ENCODE measurements at regions not wholly inside any gene's neighbourhood (a gene's known extent, or its start where the extent isn't known, plus 50 kb on each side); places are given as distances from the start of the nearest gene placed in this dataset.

GRCh38 chr2:43020990-43021669 is 205.3 kb downstream of the ZFP36L2 start:
- POLR2A ChIA-PET (ENCODE audit: low non-redundant PET), result no interaction called here
- CTCF ChIA-PET, result interaction anchor here (0.6 kb wide), 1 partner anchor 39 kb away, joined by 7 read pairs; no protein-coding TSS in a partner anchor
- no peaks in the 10 kb centered on the region for H3K4me1 ChIP-seq (ENCODE audit: insufficient read depth, low read length, poor library complexity, severe bottlenecking)
- H3K9me3 ChIP-seq (ENCODE audit: low read depth, low read length, poor library complexity, severe bottlenecking), result no peaks in the 10 kb centered on the region
- DNase-seq (ENCODE audit: low spot score), result no peak
- H3K27ac ChIP-seq (ENCODE audit: low read depth, low read length, poor library complexity, severe bottlenecking), result no peak overlapping the region
- H3K36me3 ChIP-seq (ENCODE audit: insufficient read depth, low read length, poor library complexity, severe bottlenecking), result no peaks in the 10 kb centered on the region
- TF ChIP-seq EZH2 (IDR thresholded peaks at IDR 0.05; ENCODE audit: borderline replicate concordance, low read depth, low read length, poor library complexity, severe bottlenecking), result no peak
- TF ChIP-seq CTCF (conservative IDR thresholded peaks at IDR 0.05; ENCODE audit: low read depth, low read length), result no peak
- intact Hi-C loops (cut with micrococcal nuclease; ENCODE audit: unreplicated experiment), result loop anchor here (5.0 kb wide), 1 partner anchor 201 kb away; no protein-coding TSS in a partner anchor
- no peaks in the 10 kb centered on the region for H3K27me3 ChIP-seq (replicated peaks; ENCODE audit: insufficient read depth, low read depth, low read length, poor library complexity)
- H3K4me3 ChIP-seq (ENCODE audit: low read depth, low read length, poor library complexity, severe bottlenecking), result no peak overlapping the region
- no TSS peak for BruUV-seq (replicated peaks)

- no peaks in the 10 kb centered on the region for H3K27me3 ChIP-seq (replicated peaks; ENCODE audit: insufficient read depth, low read depth, low read length, poor library complexity)
- POLR2A ChIA-PET (ENCODE audit: low non-redundant PET), result no interaction called here
- CTCF ChIA-PET, result no interaction called here
- no peak for DNase-seq (ENCODE audit: low spot score)
- BruUV-seq (replicated peaks), result no TSS peak
- no peak overlapping the region for H3K4me3 ChIP-seq (ENCODE audit: low read depth, low read length, poor library complexity, severe bottlenecking)
- H3K4me1 ChIP-seq (ENCODE audit: insufficient read depth, low read length, poor library complexity, severe bottlenecking), result no peaks in the 10 kb centered on the region
- intact Hi-C loops (cut with micrococcal nuclease; ENCODE audit: unreplicated experiment), result loop anchor here (5.0 kb wide), 1 partner anchor 202 kb away; no protein-coding TSS in a partner anchor
- no peaks in the 10 kb centered on the region for H3K36me3 ChIP-seq (ENCODE audit: insufficient read depth, low read length, poor library complexity, severe bottlenecking)
- H3K9me3 ChIP-seq (ENCODE audit: low read depth, low read length, poor library complexity, severe bottlenecking), result no peaks in the 10 kb centered on the region
- TF ChIP-seq CTCF (conservative IDR thresholded peaks at IDR 0.05; ENCODE audit: low read depth, low read length) (no peak), EZH2 (IDR thresholded peaks at IDR 0.05; ENCODE audit: borderline replicate concordance, low read depth, low read length, poor library complexity, severe bottlenecking) (no peak)
- no peak overlapping the region for H3K27ac ChIP-seq (ENCODE audit: low read depth, low read length, poor library complexity, severe bottlenecking)
Observed at GRCh38 chr2:43020296-43020695, 206.1 kb downstream of the ZFP36L2 start.

GRCh38 chr2:43019536-43020183 is 206.7 kb downstream of the ZFP36L2 start:
- no peaks in the 10 kb centered on the region for H3K4me1 ChIP-seq (ENCODE audit: insufficient read depth, low read length, poor library complexity, severe bottlenecking)
- H3K36me3 ChIP-seq (ENCODE audit: insufficient read depth, low read length, poor library complexity, severe bottlenecking), result no peaks in the 10 kb centered on the region
- no peak overlapping the region for H3K27ac ChIP-seq (ENCODE audit: low read depth, low read length, poor library complexity, severe bottlenecking)
- no TSS peak for BruUV-seq (replicated peaks)
- no peak overlapping the region for H3K4me3 ChIP-seq (ENCODE audit: low read depth, low read length, poor library complexity, severe bottlenecking)
- intact Hi-C loops (cut with micrococcal nuclease; ENCODE audit: unreplicated experiment), result loop anchor here (5.0 kb wide), 1 partner anchor 203 kb away; no protein-coding TSS in a partner anchor
- H3K9me3 ChIP-seq (ENCODE audit: low read depth, low read length, poor library complexity, severe bottlenecking), result no peaks in the 10 kb centered on the region
- H3K27me3 ChIP-seq (replicated peaks; ENCODE audit: insufficient read depth, low read depth, low read length, poor library complexity), result no peaks in the 10 kb centered on the region
- CTCF ChIA-PET, result no interaction called here
- no peak for DNase-seq (ENCODE audit: low spot score)
- TF ChIP-seq CTCF (conservative IDR thresholded peaks at IDR 0.05; ENCODE audit: low read depth, low read length), result no peak
- POLR2A ChIA-PET (ENCODE audit: low non-redundant PET), result no interaction called here
